ENCODE measurements at regions not wholly inside any gene's neighbourhood (a gene's known extent, or its start where the extent isn't known, plus 50 kb on each side); places are given as distances from the start of the nearest gene placed in this dataset.

- no peak for DNase-seq
These were observed 2266.4 kb upstream of the TENM3 start for GRCh38 chr4:179976777-179977176.

- no peak for DNase-seq
These were observed 2265.8 kb upstream of the TENM3 start for GRCh38 chr4:179977378-179977777.

GRCh38 chr4:179981161-179981560 lies 2262.0 kb upstream of the TENM3 start:
- DNase-seq = no peak

GRCh38 chr4:179989975-179990374 lies 2253.2 kb upstream of the TENM3 start:
- DNase-seq = no peak

GRCh38 chr4:180009316-180009715 lies 2233.9 kb upstream of the TENM3 start:
- no peak for DNase-seq

- no peak for DNase-seq
These were observed 2214.5 kb upstream of the TENM3 start for GRCh38 chr4:180028682-180029081.

- no peak for DNase-seq
These were observed 2211.9 kb upstream of the TENM3 start for GRCh38 chr4:180031330-180031729.

GRCh38 chr4:180041576-180041975 lies 2201.6 kb upstream of the TENM3 start:
- DNase-seq = no peak

GRCh38 chr4:180052629-180053028 lies 2190.6 kb upstream of the TENM3 start:
- DNase-seq = no peak

GRCh38 chr4:180054291-180054690 lies 2188.9 kb upstream of the TENM3 start:
- no peak for DNase-seq

GRCh38 chr4:180057299-180057721 lies 2185.9 kb upstream of the TENM3 start:
- no peak for DNase-seq

- DNase-seq = no peak
These were observed 2185.1 kb upstream of the TENM3 start for GRCh38 chr4:180057891-180058671.

GRCh38 chr4:180058691-180059215 lies 2184.4 kb upstream of the TENM3 start:
- DNase-seq = no peak

GRCh38 chr4:180059216-180059881 lies 2183.9 kb upstream of the TENM3 start:
- DNase-seq = no peak

- no peak for DNase-seq
These were observed 2182.9 kb upstream of the TENM3 start for GRCh38 chr4:180060159-180060889.

- no peak for DNase-seq
These were observed 2162.1 kb upstream of the TENM3 start for GRCh38 chr4:180081072-180081471.

GRCh38 chr4:180084561-180084960 lies 2158.6 kb upstream of the TENM3 start:
- DNase-seq = no peak

GRCh38 chr4:180086480-180087190 lies 2156.6 kb upstream of the TENM3 start:
- no peak for DNase-seq

GRCh38 chr4:180098586-180098985 lies 2144.6 kb upstream of the TENM3 start:
- no peak for DNase-seq

- DNase-seq = no peak
These were observed 2143.2 kb upstream of the TENM3 start for GRCh38 chr4:180099957-180100356.

- DNase-seq = no peak
These were observed 2142.5 kb upstream of the TENM3 start for GRCh38 chr4:180100433-180101344.

All from NCI-H1436 treated with DMSO at 0.1 percent for 48 hours (cell line).